ENCODE measurements at regions not wholly inside any gene's neighbourhood (a gene's known extent, or its start where the extent isn't known, plus 50 kb on each side); places are given as distances from the start of the nearest gene placed in this dataset.

DNA sequence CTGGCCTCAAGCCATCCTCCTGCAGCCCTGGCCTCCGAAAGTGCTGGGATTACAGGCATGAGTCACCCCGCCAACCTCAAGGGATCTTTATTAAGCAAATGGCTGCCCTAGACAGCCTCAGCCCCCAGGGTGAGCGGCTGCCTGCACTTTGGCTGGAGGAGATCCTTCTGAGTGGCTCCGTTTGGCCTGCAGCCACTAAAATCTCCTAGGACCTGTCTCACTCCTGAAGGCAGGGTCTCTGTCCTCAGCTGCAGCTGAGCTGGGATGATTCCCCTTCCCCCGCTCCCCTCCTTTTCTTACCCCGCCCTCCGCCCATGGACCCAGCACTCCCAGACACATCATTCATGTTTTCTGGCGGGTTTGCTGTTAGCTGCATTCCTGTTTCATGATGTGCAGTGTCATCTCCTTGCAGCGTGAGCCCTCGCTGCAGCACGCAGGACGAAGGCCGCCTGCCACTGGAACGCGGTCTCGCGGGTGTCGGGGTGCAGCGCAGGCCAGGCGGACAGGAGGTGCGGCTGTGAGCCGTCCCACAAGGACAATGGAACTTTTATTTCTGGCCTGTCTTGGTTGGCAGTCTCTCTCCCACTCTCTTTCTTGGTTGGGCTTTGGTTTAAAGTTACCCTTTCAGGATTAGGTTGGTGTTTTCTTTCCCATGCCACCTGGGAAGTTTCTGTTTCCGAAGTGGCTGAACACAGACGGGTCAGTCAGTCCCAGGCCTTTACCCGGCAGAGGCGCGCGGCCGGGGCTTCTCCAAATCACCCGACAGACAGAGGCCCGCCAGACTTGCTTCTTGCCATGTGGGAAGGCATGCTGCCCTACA is 137.1 kb downstream of the FOXD1 start:
- DNase-seq (ENCODE audit: low read depth in 2 of 2): no peak

DNA sequence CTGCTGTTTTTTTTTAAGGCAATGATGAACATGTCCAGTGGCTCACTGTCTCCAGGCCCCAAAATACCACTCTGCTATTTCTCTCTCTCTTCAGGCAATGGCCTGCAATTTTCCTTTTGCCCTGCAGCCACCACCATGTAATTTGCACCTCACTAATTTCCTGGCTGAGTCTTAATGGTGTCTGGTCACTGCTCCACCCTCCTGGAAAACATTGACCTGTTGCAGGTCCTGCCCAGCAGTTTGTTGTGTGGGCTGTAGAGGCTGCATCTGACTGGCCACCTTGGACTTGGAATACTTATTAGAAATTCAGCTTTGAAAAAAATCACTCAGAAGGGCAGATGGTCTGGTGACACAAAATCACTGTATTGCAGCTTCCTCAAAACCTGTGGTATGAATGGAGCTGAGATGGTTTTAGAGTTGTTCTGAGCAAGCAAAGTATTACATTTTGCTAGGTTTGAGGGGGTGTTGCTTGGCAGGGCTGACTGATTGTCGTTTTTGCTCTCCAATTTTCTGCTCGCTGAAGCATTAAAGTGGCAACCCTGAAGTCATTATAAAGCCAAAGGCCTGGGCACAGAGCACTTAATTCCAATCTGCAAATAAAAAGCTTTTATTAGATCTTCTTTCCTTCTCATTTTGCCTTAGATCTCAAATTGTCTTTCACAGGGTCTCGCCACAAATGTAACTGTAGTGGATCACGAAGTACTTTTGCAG is 134.8 kb downstream of the TMEM174 start:
- no peak for DNase-seq (ENCODE audit: low read depth in 2 of 2)

DNA sequence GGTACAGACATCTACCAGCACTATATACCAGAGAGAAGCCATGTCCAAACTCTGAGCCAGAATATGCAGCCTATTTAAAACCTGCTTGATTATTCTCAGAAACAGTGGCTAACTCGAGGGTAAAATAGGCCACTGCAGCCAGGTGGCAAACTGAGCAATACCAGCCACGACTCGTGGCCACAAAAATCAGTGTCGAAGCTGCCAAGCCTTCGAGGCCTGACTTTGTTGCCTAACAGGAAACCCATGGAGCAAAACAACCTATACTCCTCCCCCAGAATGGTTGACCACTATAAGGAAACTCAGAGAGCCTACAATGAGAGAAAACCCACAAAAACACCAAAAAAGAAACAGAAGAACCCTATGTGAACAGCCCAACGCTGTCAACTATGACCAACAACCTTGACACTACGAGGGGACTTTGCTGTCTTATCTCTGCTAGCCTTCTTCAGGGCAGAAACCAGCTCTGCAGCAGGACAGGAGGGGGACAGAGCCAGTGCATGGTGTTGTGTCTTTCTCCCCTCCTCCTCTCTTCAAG is 133.8 kb downstream of the TMEM174 start:
- no peak for DNase-seq (ENCODE audit: low read depth in 2 of 2)

DNA sequence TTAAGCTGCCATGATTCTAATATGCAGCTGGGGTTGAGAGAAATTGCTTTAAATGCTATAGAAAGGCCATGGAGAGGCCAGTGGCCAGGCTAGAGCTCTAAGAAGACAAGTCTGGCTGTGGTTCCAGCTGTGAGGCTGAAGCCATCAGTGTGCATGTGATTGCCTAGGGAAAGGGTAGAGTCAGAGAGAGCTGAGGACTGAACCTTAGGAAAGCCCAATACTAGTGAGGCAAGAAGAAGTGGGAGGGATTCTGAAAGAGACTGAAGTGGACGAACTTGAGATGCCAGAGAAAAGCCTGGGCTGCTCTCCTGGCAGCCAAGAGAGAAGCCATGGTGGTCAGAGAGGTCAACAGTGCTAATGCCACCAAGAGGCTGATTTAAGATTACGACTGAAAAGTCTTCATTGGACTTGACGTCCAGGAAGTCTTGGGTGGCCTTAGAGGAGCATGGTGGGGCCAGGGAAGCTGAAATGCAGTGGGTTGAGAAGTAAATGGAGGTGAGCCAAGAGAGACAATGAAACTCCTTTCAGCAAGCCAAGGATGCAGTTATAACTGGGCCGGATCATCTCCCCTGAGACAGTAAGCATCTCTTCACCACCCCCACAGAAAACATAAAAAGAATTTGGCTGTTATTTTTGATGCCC is 133.2 kb downstream of the TMEM174 start:
- no peak for DNase-seq (ENCODE audit: low read depth in 2 of 2)

DNA sequence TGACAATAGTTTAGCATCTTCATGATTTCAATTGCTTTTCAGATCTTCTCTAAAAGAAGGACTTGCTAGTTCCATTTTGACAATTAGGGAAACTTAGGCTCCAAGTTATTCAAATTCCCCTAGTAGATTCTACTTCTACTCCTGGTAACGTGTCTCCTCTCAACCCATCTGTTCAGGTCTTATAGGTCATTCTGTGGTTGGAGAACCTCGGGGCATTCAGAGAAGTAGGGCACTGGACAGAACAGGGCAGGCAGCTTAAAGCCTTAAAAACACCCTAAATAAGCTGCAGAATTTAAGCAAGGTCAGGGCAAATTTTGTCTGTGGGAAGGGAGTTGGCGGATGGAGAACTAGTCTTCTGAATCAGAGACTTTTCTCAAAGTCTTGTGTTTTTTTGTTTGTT is 132.4 kb downstream of the TMEM174 start:
- no peak for DNase-seq (ENCODE audit: low read depth in 2 of 2)

DNA sequence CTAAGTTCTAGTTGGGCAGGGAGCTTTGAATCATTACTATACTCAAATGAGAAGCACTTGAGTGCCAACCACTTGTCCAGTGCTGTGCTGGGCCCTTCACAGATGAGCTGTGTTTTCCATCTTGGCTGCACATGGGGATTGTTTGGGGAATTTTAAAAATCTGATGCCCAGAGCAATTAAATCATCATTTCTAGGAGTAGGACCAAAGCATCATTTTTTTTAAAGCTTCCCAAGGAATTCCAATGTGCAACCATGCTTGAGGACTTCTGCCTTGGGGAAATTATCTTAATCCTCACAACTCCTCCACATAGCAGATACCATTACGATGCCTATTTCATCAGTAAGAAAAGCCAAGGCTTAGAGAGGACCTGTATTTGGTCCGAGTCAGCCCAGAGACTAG is 131.4 kb downstream of the TMEM174 start:
- no peak for DNase-seq (ENCODE audit: low read depth in 2 of 2)

DNA sequence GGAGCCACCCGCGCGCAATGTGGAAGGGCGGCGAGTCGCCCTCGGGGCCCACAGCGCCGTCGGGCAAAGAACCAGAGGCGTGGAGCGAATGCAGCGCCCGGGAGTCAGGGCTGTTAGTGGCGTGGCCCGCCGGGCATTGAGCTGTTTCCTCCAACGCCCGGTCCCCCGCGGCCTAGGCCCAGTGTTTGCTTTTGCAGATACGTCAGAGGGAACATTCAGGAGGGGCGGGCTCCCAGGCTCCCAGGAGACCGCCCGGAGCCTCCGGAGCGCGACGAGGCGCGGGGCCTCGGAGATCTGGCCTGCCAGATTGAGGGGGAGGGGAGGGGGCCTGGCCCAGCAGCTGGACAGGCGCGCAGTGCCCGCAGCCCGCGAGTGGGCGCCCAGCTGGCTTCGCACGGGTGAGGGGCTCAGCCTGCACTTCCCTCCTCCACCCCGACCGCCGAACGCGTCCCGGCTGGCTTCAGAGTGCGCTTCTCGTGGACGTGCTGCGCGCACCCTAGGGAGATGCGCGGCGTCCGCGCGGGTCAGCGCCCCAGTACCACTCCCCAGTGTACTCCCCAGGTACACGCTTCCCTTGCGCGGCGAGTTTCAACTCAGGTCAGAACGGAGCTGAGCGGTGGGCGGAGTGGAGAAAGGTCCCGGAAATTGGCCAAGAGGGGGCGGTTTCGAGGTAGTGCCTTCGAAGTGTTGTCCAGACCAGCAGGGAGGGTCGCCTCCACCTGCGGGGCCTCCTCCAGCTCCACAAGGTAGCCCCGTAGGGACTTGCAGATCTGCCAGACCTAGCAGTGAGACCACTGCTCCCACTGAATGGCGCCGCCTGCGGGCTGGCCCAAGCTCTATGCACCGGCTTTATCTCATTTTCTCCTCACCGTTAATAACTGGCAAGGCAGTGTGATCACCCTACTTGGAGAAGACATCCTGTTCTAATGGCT is 130.4 kb downstream of the TMEM174 start:
- DNase-seq (ENCODE audit: low read depth in 2 of 2): no peak

DNA sequence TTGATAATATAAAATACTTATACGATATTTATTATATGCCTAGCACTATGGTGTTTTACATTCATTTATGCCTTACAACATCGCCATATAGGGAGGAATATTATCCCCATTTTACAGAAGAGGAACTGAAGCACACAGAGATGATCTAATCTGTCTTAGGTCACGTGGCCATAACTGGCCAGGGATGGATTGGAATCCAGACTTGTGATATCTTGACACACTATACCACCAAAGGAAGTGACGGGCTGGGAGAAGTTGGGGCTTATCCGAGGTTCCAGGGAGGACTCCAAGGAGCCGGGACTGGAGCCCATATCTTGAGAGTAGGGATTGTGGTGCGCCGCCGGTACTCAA is 129.8 kb downstream of the TMEM174 start:
- no peak for DNase-seq (ENCODE audit: low read depth in 2 of 2)

DNA sequence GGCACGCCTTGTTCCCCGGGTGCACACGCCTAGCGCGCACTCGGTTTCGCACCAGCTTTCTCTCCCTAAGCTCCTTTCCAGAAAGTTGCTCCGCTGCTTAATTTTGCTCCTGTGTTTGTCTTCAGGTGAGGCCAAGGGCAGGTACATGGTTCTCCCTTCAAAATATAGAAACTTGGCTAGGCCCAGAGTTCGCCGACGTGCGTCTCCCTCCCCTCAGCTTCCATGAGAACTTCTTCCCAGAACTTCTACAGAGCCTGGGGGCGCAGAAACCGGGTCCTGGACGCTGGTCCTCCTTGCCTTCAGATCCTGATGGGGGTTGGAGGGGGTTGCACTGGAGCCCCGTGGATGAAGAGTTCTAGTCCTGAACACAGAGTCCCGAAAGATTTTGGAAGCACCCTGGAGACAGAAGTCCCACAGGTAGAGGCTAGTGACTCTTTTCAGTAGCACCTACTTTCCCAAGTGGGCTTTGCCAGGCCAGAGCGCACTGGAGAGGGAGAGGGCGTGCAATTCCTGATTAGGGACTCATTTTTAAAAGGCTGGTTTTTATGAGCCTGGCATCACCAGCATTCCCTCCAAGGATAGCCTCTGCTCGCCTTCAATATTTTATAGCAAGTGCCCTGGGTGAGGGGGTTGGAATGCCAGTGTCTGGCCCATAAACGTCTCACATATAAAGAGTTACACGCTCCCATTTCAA is 128.4 kb downstream of the TMEM174 start:
- DNase-seq (ENCODE audit: low read depth in 2 of 2): no peak

DNA sequence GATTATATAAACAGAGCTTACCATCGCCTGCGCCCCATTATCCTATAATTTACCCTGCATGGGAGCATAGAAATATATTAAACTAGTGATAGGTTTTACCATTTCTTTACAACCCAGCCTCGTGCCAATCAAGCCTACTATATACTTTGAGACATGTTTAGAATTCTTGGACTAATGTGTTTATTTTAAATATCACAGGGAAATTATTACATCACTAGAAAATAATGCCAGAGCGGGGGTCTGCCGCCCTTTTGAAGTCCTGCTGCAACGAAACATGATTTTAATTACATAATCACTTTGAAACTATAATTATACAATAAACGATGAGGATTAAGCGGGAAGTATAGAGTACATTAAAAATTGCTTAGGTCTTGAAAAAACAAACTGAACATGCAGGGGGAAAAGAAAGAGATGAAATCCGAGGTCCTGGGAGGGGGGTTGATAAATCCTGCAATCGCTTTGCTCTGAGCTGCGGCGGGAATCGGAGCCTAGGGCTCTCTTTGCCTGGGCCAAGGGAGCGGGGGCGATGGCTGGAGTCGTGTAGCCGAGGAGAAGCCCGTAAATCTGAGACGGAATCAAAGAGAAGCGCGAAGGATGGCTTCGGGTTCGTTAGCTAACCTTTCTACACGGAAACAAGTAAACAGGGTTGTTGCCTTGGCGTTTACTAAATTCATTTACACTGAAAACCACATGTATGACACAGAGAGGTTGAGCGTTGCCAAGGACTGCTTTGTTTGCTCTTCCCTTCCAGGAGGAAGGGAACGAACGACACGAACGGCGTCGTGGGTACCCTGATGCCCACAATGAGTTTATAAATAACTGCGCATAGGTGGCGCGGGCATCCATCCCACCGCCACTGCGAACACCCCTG is 127.6 kb downstream of the TMEM174 start:
- DNase-seq (ENCODE audit: low read depth in 2 of 2): no peak

DNA sequence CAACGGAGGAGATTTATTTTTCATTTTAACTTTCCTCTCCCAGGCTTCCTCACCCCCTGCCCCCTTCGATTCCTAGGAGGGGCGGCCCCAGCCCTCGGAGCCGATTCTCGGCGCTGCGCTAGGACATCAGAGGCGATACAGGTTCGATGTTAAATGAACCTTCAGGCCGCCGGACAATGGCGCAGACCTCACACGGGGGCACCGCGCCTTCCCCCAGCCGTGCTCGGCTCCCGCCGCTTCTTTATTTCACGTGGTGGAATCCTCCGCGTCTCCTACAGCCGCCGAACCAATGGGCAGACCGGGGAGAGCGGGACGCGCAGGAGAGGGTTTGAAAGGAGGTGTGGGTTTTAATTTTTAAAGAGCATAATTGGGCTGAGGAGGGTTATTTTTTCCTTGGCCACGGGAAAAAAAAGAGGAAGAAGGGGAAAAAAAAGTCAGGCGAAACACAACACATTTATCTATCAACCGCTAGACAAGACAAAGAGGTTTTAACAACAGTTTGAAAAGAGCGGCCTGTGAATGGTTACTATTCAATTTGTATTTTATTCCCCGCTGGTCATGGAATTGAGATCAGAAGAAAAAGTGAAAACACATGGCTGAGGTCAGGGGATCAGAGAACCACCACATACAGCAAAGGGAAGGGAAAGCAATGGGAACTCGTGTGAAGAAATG is 126.8 kb downstream of the TMEM174 start:
- no peak for DNase-seq (ENCODE audit: low read depth in 2 of 2)

DNA sequence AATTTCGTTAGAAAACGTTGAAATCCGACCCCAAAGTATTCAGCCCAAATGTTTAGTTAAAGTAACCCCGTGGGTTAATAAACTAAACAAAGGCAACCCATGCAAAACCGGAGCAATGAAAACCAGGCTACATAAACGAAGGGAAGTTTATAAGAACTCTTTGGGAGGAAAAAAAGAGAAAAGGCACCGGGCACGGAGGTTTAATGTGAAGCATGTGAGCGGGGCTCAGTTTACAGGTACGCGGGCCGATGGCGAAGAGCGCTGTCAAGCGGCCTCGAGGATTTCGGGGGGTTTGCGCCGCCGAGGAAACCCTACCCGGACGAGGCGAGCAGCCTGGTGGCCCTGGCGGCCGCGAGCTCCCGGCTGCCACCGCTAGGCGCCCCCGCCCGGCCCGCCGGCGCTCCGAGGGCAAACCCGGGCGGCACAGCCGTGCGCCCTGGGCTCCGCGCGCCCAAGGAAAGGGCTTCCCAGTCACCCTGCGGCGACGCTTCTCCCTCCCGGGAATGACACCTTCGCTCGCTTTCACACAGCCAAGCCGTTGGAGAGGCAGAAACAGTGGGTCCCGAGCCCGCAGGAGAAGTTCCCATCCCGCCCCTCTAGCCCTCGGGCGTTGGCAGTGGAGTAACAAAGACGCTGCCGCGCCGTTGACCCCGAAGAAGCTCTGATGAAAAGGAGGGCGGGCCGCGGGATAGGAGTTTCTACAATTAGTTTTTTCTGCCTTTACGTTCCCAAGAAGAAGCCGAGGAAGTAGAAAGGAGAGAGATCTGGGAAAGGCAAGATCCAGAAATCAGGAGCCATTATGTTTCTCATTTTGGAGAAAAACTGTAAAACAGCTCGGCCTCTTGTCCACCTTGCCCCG is 126.0 kb downstream of the TMEM174 start:
- no peak for DNase-seq (ENCODE audit: low read depth in 2 of 2)

DNA sequence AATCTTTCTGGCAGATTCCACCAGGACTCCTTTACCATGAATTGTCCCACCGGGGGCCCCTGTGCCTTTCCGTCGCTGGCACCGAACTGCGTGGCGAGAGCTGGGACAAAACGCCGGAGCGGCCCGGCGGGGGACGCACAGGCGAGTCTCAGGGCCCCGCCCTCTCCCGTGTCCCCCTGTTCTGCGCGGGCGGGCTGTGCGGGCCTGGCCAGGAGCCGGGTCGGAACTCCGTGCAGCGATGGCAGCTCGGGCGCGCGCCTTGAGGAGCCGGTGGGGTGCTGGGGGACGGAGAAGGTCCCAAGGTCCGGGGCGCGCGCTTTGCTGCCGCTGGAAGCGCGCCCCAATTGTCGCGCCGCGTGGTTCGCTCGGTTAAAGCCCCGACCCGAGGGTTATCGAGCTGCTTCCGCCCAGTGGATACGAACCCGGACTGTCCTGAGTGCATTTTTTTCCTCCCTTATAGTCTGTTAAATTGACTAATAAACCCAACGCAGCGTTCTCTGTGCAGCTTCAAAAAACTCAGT is 125.3 kb downstream of the TMEM174 start:
- DNase-seq (ENCODE audit: low read depth in 2 of 2): no peak

DNA sequence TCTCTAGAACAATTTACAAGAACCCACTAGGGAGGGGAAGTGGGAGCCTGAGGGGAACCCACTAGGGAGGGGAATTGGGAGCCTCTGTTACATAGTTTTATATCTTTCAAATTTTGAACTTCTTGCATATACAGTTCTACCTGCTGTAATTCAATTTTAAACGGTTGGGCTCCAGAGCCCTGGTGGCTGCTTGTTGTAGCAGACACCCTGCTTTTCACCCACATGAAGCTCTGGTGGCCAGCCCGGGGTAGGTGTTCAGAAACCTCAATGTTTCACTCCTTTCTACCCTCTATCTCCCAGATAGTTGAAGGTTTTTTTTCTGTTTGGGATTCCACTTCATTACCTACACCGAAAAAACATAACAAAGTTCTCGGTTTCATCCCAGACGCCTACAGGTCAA is 124.4 kb downstream of the TMEM174 start:
- no peak for DNase-seq (ENCODE audit: low read depth in 2 of 2)

DNA sequence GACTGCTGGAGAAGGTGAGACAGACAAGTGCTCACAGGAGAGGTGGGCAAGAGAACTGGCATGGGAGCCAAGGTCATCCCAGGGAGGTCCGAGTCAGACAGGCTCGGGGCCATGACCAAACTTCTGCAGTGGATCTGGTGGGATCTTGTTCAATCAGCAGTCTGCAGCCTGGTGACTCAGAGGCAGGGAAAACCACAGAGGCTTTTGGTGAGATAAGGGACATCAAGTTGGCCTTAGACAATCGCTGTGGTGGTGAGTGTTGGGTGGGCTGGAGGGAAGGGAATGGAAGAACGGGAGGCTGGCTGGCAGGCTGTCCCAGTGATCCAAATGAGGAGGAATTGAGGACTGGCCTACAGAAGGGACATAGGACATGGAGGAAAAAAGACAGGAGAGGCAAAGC is 123.8 kb downstream of the TMEM174 start:
- no peak for DNase-seq (ENCODE audit: low read depth in 2 of 2)

DNA sequence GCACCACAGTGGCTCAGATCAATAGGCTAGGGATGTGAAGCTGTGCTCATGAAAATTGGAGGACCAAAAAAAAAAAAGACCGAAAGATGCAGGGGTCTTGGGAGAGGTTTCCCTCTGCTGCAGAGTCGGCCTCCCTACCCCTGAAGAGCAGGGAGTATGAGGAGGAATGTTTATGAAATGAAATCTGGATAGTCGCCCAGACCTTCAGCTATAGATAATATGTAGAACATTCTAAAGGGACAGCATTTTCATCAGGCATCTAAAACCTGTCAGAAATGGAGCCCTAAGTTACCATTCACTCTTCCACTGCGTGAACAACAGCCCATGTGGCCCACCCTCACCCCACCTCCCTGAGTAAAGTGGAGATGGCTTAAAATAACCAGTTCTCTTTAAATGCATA is 122.9 kb downstream of the TMEM174 start:
- DNase-seq (ENCODE audit: low read depth in 2 of 2): no peak

DNA sequence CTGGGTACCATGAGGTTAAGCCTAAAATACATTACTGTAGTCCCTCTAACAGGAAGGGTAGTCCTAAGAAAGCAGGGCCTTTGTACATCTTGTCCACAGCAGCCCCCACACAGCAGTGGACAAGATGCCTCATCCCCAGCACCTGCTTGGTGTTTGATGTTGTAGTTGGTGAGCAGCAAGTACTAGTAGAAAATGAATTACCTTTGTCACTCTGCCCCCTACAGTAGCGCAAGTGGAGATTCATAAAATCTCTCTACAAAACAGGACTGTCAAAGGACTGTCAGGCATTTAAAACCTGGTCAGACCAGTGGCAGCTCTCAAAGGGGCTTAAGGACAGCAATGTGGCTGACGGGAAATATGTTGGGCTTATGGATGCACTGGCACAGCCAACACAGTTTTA is 122.5 kb downstream of the TMEM174 start:
- DNase-seq (ENCODE audit: low read depth in 2 of 2): no peak

DNA sequence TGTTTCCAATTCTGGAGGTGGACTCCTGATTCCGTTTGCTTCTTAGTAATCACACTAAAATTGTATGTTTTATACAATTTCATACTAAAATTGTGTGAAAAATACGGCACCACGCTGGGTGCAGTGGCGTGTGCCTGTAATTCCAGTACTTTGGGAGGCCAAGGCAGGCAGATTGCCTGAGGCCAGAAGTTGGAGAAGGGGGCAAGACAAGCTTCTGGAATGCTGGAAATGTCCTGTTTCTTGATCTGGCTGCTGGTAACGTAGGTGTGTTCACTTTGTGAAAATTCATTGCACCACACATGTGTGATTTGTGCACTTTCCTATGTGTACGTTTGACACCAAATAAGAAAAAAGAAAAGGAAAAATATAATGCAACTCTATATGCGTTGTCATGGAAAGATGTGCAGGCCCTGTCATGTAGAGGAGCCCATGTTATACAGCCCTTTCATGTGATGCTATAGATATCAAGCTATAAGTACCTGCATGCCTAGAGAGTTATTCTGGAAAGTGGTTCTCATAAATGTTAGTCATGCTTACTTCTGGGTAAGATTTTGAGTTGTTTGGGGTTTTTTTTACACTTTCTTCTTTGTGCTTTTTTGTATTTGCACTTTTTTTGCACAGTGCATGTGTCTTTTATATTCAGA is 119.9 kb downstream of the TMEM174 start:
- no peak for DNase-seq (ENCODE audit: low read depth in 2 of 2)

Data from stimulated activated CD4-positive, alpha-beta T cell treated with anti-CD3 and anti-CD28 coated beads, Interleukin-15, amount 100 ng/mL, for 48 hours (primary cell).